NT2/D1 (cell line): ENCODE measurements at regions not wholly inside any gene's neighbourhood (a gene's known extent, or its start where the extent isn't known, plus 50 kb on each side); places are given as distances from the start of the nearest gene placed in this dataset.

ENCODE experiments used
- SUZ12 ChIP-seq: IDR thresholded peaks from 2 replicates; pipeline ENCODE4 v1.6.1; 2011; ENCODE audit not compliant: insufficient read length, insufficient read depth; ENCODE audit errors: extremely low read depth
- YY1 ChIP-seq: IDR thresholded peaks from 2 replicates; pipeline ENCODE4 v1.6.1; 2011; ENCODE audit not compliant: insufficient read length, insufficient read depth
- ZNF274 ChIP-seq: IDR thresholded peaks from 2 replicates; pipeline ENCODE4 v1.6.1; 2011; ENCODE audit warnings: mild to moderate bottlenecking, low read depth, low read length

DNA sequence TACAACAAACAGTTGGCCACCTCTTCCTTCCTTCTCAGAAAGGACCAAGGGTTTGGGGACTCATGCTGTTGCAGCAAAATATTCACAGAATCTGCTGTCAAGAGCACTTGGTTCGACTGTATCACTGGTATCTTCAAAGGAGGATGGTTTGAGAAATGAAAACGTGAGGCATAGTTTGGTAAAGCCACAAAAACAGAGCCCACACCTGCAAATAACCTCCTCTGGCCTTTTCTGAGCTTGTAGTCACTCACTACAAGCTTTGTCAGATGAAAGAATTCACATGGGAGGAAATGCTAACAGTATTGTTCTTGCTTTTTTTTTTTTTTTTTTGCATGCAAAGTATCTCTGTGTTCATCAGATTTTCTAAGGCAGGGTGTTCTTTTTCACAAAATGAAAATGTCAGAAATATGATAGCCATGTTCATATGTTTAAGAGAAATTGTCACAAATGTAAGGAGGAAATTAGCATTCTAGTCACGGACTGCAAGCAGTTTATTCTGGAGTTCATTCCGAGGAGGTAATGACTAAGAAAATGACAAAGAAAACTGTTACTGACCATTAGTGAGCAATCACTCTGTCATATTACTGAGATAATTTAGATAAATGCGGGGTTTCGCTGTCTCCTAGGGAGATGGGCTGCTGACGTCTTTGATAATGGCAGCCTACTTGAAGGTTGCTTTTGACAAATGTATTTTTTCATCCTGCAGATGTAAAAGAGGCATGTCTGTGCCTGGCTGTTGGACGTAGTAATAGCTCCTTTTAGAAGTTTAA is 117.8 kb upstream of the MYO3A start:
- no peak for TF ChIP-seq YY1
- TF ChIP-seq ZNF274 = no peak
- TF ChIP-seq SUZ12 = no peak
